ENCODE measurements at regions not wholly inside any gene's neighbourhood (a gene's known extent, or its start where the extent isn't known, plus 50 kb on each side); places are given as distances from the start of the nearest gene placed in this dataset.
"Not testable (repeated sequence)": the region's sequence is repeated elsewhere in the genome, so short reads cannot be mapped to it uniquely, and the experiment has no call there.

DNA sequence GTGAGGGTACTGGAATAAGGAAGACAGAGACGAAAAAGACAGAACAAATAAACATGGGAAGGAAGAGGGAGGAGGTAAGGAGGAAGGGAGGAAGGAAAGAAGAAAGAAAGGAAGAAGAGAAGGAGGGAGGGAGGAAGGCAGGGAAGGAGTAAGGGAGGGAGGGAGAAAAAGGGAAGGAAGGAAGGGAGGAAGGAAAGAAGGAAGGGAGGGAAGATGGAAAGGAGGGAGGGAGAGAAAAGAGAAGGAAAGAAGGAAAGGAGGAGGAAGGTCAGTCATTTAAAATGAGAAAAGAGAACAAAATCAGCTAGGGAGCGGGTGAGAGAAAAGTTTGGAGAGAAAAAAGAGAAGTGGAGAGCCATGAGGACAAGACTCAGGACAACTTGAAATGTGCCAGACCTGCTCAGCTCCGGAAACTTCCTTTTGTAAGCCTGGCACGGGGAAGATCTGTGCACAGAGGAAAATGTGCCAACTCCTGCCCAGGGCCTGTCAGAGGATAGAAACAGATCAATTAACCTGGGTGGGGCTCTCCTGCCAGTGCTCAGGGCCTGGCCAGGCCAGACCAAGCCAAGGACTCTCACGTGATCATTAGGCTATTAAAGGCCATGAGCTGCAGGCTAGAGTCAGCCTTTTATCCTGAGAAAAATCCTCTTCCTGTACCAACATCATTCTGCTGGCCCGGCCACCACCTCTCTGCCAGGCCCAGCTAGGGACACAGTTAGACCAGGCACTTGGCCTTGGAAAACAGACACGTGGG, 50.1 kb upstream of the BCL6 start:
- no peak for DNase-seq (ENCODE audit: low read depth in 2 of 2)

DNA sequence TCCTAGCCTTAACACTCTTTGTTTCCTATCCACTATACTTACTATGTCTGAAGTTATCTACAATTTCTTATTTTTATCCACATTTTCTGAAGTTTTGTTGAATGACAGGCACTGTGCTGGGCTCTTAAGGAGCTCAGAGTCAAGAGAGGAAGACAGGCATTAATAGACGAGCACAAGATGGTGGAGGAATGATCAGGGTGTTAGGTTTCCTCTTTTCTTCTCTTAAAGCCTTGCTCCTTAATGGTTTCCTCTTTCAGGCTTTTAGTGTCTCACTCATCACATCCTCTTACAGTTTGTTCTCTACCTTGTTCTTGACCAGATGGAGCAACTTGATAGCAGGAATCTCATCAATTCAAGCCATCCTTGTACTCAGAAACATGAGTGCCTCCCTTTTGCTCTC, 52.9 kb upstream of the BCL6 start:
- no peak for DNase-seq (ENCODE audit: low read depth in 2 of 2)

- DNase-seq (ENCODE audit: low read depth in 2 of 2): no peak
These were observed 53.6 kb upstream of the BCL6 start for GRCh38 chr3:187798531-187799530.

DNA sequence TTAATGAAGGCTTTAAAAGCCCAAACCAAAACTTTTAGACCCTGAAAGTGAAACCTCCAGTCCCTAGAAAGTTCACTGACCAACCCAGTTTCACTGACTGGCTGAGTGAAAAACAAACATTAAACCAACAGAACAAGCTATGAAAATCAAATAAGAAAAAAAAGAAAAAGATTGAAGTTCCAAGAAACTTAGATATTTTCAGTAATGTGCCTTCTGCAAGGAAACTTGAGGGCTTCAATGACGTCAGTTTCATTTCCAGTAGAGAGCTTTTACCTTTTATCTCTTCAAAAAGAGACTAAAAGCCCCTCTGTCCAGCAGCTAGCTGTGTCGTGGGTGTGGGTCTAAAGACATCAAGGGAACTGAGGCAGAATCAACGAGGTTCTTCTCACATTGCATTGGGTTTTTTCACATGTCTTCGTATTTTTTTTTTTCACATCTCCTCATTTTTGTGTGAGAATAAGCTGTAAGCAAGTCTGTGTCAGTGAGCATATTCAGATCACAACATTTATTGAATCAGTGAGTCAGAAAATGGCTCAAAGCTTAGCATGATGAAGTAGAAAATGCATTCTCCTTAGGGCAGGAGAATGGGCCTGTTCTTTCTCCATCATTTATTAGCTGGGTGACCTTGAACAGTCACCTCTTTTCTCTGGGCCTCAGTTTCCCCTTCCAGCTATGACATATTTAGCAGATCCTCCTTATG, 54.8 kb upstream of the BCL6 start:
- DNase-seq (ENCODE audit: low read depth in 2 of 2): no peak

- DNase-seq (ENCODE audit: low read depth in 2 of 2): no peak
These were observed 55.9 kb upstream of the BCL6 start for GRCh38 chr3:187801152-187801551.

DNA sequence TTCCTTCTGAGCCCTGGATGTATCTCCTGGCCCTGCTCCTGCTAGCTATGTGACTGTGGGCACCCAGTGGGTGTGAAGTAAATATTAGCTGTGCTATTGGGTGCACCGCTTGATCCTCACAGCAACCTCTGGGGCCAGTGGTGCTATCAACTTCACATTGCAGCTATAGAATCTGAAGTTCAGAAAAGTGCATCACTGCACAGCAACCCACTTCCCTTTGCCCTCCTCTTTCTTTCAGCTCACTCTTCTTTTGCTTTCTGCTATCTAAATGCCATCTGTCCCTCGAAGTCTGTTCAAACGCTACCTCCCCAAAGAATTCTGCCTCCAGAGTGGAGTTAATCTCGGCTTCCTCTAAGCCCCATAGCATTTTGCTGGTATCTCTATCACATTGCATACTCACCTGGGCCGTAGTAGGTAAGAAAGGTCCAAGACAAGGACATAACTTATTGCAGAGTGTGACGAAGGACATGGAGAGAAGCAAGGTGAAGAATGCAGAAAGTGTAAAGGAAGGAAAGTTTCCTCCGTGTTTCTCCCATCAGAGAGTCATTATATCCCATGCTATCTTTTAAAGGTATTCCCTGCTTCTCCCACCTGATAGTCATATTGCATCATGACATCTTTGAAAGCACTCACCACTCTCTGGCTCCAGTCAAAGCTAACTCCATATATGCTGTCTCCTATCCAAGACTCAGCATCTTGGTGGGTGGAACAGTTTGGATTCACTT, 57.1 kb upstream of the BCL6 start:
- no peak for DNase-seq (ENCODE audit: low read depth in 2 of 2)

DNA sequence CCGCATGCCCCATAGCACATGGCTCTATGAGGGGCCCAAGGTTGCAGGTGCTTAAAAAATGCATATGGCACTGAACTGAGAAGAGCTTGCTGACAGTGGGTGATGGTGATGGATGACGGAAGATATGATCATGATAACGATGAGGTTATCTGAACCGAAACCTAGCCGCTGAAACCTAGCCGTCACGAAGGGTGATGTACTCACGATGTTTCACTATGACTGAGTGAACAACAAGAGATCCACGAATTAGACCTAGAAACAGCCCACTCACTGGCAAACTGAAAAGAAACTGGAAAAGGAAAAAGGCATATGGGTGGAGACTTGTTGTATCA, 57.6 kb upstream of the BCL6 start:
- peak; percentile 30 to 65 for DNase-seq (ENCODE audit: low read depth in 2 of 2)

DNA sequence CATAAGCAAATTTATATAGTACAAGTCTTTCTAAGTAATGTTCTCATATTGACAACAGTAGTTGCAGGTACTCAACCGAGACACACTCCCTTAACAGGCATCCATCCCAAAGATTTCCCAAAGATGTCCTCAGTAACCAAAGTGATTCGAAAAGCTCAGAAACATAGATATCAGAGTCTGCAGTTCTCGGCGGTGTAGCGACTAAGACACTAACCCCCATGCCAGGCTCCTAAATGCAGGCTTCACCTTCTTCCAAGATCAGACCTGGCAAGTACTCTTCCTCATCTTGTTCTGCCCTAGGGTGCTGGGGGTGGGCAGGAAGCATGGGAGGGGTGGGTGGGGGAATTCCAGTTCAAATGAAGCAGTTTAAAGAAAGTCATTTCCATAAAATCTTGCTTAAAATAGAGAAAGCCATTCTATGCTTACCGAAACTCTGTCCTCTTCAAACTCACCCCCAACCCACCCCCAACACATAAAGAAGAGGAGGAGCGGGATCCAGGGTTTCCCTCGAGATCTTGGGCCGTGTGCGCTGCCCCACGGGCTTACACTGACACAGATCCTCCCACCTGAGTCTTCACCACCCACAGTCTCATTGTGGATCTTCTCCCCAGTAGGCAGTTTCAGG, 59.0 kb upstream of the BCL6 start:
- no peak for DNase-seq (ENCODE audit: low read depth in 2 of 2)

DNA sequence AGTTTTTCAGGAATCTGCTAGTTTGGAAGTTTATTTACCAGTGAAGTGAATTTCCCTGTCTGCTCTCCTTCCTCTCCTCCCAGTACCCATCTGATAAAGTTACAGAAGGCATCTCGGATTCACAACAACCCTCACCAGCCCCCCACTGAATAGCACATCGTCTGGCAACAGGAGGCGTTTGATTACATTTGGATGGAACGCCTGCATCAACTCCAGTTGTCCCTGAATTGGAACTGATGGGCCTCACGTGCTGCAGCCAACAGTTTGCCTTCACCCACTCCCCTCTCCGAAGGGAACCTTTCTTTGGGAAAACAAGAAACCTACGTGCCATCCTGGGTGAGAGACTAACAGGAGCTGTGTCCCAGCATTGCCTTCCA, 59.5 kb upstream of the BCL6 start:
- DNase-seq (ENCODE audit: low read depth in 2 of 2): no peak

GRCh38 chr3:187805774-187806173, 60.5 kb upstream of the BCL6 start:
- no peak for DNase-seq (ENCODE audit: low read depth in 2 of 2)

DNA sequence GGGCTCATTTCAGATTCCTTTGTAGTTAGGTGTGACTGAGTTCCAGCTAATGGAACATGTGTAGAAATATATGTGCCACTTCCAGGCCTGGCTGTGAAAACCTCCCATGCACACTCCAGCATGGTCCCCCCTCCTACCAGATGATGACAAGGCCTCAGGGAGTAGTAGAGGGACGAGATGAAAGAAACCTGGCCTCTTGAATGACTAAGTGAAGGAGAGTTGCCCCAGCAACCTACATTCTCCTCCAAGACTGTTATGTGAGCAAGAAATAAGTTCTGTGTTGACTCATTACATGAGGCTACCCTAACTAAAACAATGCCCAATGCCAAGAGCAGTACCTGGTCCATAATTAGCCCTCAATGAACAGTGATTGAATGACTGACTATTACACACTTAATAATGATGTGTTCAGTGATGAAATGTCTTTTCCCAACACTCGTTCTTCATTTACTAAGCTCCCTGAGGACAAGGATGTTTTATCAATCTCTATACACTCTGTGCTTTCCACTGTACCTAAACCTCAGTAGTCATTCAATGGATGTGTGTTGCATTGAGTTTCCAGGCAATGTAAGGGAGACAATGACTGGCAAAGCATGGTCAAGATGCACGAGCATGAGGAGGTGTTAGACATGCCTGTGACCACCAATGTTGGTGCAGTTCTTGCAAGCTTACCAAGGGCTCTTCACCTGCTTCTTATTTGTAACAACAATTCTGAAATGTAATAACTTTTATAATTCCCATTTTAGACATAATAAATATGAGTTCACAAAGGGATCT, 62.0 kb upstream of the BCL6 start:
- DNase-seq (ENCODE audit: low read depth in 2 of 2): peak; percentile 39 to 51

DNA sequence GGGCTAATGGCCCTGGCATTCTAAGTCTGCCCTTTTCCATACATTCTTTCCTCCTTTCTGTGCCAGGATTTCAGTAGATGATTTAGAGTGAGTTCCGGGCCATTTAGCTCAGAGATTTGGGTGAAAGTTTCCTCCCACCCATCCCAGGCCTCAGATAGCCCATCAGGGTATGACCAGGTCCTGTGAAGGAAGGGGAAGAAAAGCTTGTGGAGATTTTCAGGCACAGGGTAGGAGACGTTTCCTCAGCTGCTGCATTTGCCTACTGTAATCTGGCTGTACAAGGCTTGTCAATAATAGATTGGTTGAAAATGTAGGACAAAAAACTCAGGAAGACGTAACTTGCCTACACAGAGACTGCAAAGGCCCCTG, 63.2 kb upstream of the BCL6 start:
- DNase-seq (ENCODE audit: low read depth in 2 of 2): no peak

DNA sequence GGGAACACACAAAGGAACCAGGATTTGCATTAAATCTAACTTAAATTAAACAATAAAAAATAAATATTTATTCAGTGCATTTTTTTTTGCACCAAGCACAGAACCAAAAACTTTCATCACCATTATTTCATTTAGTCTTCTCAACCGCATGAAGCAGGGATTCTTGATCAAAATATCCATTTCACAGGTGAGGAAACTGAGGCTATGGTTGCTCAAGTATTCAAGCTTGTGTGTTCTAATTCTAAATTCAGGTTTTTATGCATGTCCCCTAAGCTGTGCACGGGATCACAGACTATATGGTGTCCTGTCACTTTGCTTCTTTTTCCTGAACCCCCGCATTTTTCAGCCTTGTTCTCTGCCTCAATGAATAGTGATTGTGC, 64.3 kb upstream of the BCL6 start:
- DNase-seq (ENCODE audit: low read depth in 2 of 2): no peak

DNA sequence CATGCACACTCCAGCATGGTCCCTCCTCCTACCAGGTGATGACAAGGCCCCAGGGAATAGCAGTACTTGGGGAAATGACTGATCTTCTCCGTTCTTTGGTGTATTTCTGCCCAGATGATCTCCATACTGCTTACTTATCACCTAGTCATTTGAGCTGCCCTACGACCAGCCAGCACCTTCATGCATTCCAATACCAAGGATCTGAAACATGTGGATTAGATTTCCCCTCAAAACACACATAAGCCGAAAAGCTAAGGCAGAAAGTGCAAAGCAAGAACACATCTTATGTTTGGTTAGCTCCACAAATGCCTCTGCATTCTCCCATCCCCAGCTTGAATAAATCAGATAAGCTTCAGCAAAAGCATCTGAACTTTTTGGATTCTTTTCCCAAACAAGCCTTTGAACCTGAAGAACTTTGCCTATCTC, 64.8 kb upstream of the BCL6 start:
- no peak for DNase-seq (ENCODE audit: low read depth in 2 of 2)

- DNase-seq (ENCODE audit: low read depth in 2 of 2): no peak
These were observed 66.5 kb upstream of the BCL6 start for GRCh38 chr3:187811585-187812250.

- no peak for DNase-seq (ENCODE audit: low read depth in 2 of 2)
These were observed 67.2 kb upstream of the BCL6 start for GRCh38 chr3:187812496-187812895.

GRCh38 chr3:187813198-187813597, 67.9 kb upstream of the BCL6 start:
- no peak for DNase-seq (ENCODE audit: low read depth in 2 of 2)

- not testable (repeated sequence) for DNase-seq (ENCODE audit: low read depth in 2 of 2)
These were observed 72.5 kb upstream of the BCL6 start for GRCh38 chr3:187817766-187818165.

GRCh38 chr3:187821616-187822317, 76.5 kb upstream of the BCL6 start:
- DNase-seq (ENCODE audit: low read depth in 2 of 2): no peak

All from stimulated activated CD4-positive, alpha-beta T cell treated with anti-CD3 and anti-CD28 coated beads, Interleukin-4, amount 100 ng/mL, for 48 hours (primary cell).